Coronary artery (tissue), 2 donors: ENCODE measurements at regions not wholly inside any gene's neighbourhood (a gene's known extent, or its start where the extent isn't known, plus 50 kb on each side); places are given as distances from the start of the nearest gene placed in this dataset.

Experiments
- DNase-seq: peaks from one replicate; pipeline ENCODE4 v3.0.0-alpha.2; 2017; ENCODE audit warnings: low spot score
- H3K27ac ChIP-seq, 2 donors: fragments of 200-600 bp; sonication (generic); one replicate each; pipeline ENCODE4 v1.5.1; 2016 to 2019
- H3K4me3 ChIP-seq: fragments of 200-600 bp; sonication (generic); 2 replicates; pipeline ENCODE4 v1.5.1; 2016; ENCODE audit warnings: mild to moderate bottlenecking, moderate library complexity
- TF ChIP-seq, protein P1 (sequence below): fragments of 200-600 bp; sonication (generic); IDR thresholded peaks from one replicate; pipeline ENCODE4 v1.5.1; 2019; ENCODE audit warnings: antibody characterized with exemption

DNA sequence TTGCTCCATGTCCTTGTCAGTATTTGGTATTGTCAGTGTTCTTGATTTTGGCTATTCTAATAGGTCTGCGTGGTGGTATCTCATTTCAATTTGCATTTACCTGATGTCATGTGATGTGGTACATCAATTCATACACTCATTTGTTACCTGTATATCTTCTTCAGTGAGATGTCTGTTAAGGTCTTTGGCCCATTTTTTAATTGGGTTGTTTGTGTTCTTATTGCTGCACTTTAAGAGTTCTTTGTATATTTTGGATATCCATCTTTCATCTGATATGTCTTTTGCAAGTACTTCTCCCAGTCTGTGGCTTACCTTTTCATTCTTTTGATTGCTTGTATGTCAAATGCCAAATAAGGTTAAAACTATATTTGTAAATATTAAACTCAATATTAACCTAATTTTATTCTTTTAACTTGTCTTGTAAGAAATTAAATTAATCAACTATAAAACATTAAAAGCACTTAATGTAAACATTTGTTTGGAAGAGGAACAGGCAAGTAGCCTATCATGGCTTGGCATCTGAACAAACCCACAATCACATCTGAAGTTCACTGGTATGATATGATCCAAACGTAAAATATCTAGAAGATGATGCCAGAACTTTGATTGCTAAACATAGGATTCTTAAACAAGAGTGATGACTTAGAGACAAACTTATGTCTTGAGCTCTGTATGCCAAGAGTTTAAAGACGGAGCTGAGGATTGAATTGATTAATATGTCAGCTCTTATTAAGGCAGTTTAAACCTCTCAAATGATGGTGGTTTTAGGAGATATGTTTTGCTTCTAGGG is 587.3 kb downstream of the ANXA1 start:
- no peak for DNase-seq
- TF ChIP-seq, protein P1, sequence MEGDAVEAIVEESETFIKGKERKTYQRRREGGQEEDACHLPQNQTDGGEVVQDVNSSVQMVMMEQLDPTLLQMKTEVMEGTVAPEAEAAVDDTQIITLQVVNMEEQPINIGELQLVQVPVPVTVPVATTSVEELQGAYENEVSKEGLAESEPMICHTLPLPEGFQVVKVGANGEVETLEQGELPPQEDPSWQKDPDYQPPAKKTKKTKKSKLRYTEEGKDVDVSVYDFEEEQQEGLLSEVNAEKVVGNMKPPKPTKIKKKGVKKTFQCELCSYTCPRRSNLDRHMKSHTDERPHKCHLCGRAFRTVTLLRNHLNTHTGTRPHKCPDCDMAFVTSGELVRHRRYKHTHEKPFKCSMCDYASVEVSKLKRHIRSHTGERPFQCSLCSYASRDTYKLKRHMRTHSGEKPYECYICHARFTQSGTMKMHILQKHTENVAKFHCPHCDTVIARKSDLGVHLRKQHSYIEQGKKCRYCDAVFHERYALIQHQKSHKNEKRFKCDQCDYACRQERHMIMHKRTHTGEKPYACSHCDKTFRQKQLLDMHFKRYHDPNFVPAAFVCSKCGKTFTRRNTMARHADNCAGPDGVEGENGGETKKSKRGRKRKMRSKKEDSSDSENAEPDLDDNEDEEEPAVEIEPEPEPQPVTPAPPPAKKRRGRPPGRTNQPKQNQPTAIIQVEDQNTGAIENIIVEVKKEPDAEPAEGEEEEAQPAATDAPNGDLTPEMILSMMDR, result no peak
- Histone ChIP-seq H3K4me3 (no peak overlapping the region), H3K27ac (no peak overlapping the region)

DNA sequence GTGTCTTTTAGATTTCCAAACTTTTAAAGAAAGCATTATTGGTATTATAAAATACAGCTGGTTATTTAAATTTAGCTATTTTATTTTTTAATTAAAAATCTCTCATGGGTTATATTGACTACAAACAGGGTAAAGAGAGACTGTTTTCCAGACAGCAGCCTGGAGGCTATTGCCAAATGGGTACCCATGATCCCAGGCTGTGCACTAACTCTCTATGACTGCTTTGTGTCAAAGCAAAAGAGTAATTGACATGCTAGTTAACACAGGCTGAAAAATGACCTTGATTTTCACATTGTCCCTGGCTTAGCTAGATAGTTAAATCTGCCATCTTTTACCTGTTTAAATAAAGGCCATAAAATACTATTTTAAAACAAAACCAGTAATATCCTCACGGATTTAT is 589.7 kb downstream of the ANXA1 start:
- Histone ChIP-seq H3K4me3 (no peak overlapping the region), H3K27ac (no peak overlapping the region)
- TF ChIP-seq, protein P1, result no peak
- no peak for DNase-seq

DNA sequence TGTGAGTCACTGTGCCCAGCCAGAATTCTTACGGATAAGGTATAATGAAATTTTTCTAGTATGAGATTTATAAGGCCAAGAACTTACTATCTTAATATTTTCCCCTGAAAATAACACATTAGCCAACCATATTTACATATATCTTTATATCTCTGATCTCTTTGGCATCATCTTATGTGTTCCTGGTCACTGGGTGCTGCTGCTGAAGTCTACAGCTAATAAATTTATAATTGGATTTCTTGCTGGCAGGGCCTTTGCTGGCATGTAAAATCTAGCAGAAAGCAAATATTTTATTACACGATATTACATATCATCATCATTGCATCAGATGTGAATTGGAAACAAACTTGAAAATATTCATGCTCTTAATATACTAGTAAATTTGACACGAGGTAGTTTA is 590.7 kb downstream of the ANXA1 start:
- TF ChIP-seq, protein P1, result no peak
- no peak for DNase-seq
- Histone ChIP-seq H3K4me3 (no peak overlapping the region), H3K27ac (no peak overlapping the region)

DNA sequence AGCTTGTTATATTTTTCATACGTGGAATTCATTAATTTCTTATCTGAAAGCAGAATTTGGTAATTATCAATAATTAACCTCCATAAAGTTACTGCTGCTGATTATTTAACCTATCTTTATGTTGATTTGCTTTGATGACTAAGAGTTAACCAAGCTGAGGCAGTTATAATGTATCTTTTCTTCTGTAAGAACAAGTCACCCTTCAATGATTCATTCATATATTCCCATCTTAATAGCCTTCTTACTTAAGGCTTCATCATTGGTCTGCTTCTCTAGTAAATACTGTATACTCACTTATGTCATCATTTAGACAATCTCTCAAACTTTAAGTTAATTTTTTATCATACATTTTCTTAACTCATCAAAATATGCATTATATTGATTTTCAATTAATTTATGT is 592.2 kb downstream of the ANXA1 start:
- DNase-seq, result no peak
- no peak overlapping the region for H3K27ac ChIP-seq
- no peak overlapping the region for H3K4me3 ChIP-seq
- TF ChIP-seq, protein P1, result no peak

DNA sequence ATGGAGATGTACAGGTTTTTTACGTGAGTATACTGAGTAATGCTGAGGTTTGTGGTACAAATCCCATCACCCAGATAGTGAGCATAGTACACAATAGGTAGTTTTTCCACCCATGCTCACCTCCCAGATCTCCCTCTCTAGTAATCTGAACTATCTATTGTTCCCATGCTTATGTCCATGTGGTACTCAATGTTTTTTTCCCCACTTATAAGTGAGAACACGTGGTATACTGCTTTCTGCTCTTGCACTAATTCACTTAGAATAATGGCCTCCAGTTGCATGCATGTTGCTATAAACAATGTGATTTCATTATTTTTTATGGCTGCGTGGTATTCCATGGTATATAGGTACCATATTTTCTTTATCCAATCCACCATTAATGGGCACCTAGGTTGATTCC is 593.9 kb downstream of the ANXA1 start:
- Histone ChIP-seq H3K4me3 (no peak overlapping the region), H3K27ac (no peak overlapping the region)
- no peak for DNase-seq
- TF ChIP-seq, protein P1, result no peak

- no peak overlapping the region for H3K27ac ChIP-seq
- TF ChIP-seq, protein P1, result no peak
- no peak for DNase-seq
- H3K4me3 ChIP-seq, result no peak overlapping the region
Measured at GRCh38 chr9:73753171-73753570, 601.5 kb downstream of the ANXA1 start.

- TF ChIP-seq, protein P1, result no peak
- Histone ChIP-seq H3K4me3 (no peak overlapping the region), H3K27ac (no peak overlapping the region)
- no peak for DNase-seq
Measured at GRCh38 chr9:73761905-73762304, 610.2 kb downstream of the ANXA1 start.
